GM18520 (cell line): ENCODE measurements at regions not wholly inside any gene's neighbourhood (a gene's known extent, or its start where the extent isn't known, plus 50 kb on each side); places are given as distances from the start of the nearest gene placed in this dataset.
"Not testable (repeated sequence)": the region's sequence is repeated elsewhere in the genome, so short reads cannot be mapped to it uniquely, and the experiment has no call there.

Source experiments
- ATAC-seq: cut with Tn5 transposase; IDR thresholded peaks from one replicate; pipeline ENCODE4 v1.9.1; 2021; ENCODE audit not compliant: unreplicated experiment

- not testable (repeated sequence) for ATAC-seq
These were observed 185.5 kb downstream of the ANXA1 start for GRCh38 chr9:73337182-73337581.

GRCh38 chr9:73344060-73344459, 192.4 kb downstream of the ANXA1 start:
- no peak for ATAC-seq

- ATAC-seq: no peak
These were observed 195.5 kb downstream of the ANXA1 start for GRCh38 chr9:73347123-73347522.

GRCh38 chr9:73347720-73348119, 196.1 kb downstream of the ANXA1 start:
- ATAC-seq: no peak

GRCh38 chr9:73348471-73348870, 196.8 kb downstream of the ANXA1 start:
- no peak for ATAC-seq

- no peak for ATAC-seq
These were observed 197.8 kb downstream of the ANXA1 start for GRCh38 chr9:73349476-73349875.

- ATAC-seq: no peak
These were observed 205.9 kb downstream of the ANXA1 start for GRCh38 chr9:73357607-73358006.

- no peak for ATAC-seq
These were observed 218.4 kb downstream of the ANXA1 start for GRCh38 chr9:73370053-73370452.

GRCh38 chr9:73371801-73372200, 220.1 kb downstream of the ANXA1 start:
- ATAC-seq: no peak

- ATAC-seq: no peak
These were observed 228.7 kb downstream of the ANXA1 start for GRCh38 chr9:73380411-73380810.

GRCh38 chr9:73402081-73403028, 250.7 kb downstream of the ANXA1 start:
- ATAC-seq: no peak

- ATAC-seq: no peak
These were observed 259.8 kb downstream of the ANXA1 start for GRCh38 chr9:73411494-73411893.

- no peak for ATAC-seq
These were observed 261.2 kb downstream of the ANXA1 start for GRCh38 chr9:73412874-73413273.

- ATAC-seq: no peak
These were observed 272.2 kb downstream of the ANXA1 start for GRCh38 chr9:73423891-73424290.

- ATAC-seq: no peak
These were observed 274.6 kb downstream of the ANXA1 start for GRCh38 chr9:73426269-73426668.

- ATAC-seq: no peak
These were observed 283.2 kb downstream of the ANXA1 start for GRCh38 chr9:73434826-73435225.

- ATAC-seq: peak; percentile 59
These were observed 286.1 kb downstream of the ANXA1 start for GRCh38 chr9:73437758-73438157.

GRCh38 chr9:73439839-73440238, 288.2 kb downstream of the ANXA1 start:
- ATAC-seq: not testable (repeated sequence)

GRCh38 chr9:73441223-73441622, 289.6 kb downstream of the ANXA1 start:
- no peak for ATAC-seq

GRCh38 chr9:73441890-73442818, 290.5 kb downstream of the ANXA1 start:
- no peak for ATAC-seq

GRCh38 chr9:73444821-73445220, 293.2 kb downstream of the ANXA1 start:
- ATAC-seq: no peak

- ATAC-seq: not testable (repeated sequence)
These were observed 293.7 kb downstream of the ANXA1 start for GRCh38 chr9:73445384-73445783.
